ENCODE measurements at regions not wholly inside any gene's neighbourhood (a gene's known extent, or its start where the extent isn't known, plus 50 kb on each side); places are given as distances from the start of the nearest gene placed in this dataset.

DNA sequence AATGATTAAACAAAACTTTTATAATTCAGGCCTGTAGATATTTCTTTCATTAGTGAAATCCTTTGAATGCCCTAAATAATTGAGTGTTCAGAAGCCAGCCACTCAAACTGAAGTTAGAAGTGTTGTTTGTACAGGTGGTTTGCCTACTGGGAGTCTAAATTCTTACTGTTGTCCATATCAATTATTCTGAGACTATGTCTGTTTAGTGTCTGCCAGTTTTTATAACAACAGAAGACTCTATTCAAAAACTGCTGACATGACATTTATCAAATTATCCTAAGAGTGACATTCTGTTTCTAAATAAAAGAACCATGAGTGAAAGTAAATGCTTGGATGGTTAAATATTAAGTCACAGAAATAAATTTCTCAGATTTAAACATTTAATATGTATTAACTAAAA, 375.1 kb downstream of the FAT4 start:
- TF ChIP-seq FOS (IDR thresholded peaks at IDR 0.05; ENCODE audit: borderline replicate concordance, insufficient read depth, low read length): no peak
- TF ChIP-seq EZH2 (IDR thresholded peaks at IDR 0.05; ENCODE audit: borderline replicate concordance, low read depth, low read length, severe bottlenecking): no peak
- no peak for TF ChIP-seq POLR2AphosphoS5 (IDR thresholded peaks at IDR 0.05; ENCODE audit: insufficient read depth, low read depth, low read length)
- TF ChIP-seq POLR2A (IDR thresholded peaks at IDR 0.05; ENCODE audit: low read depth, low read length): no peak
- no peak for TF ChIP-seq GATA2 (IDR thresholded peaks at IDR 0.05; ENCODE audit: insufficient read depth, insufficient read length, low read depth, low read length)
- TF ChIP-seq, protein P1, sequence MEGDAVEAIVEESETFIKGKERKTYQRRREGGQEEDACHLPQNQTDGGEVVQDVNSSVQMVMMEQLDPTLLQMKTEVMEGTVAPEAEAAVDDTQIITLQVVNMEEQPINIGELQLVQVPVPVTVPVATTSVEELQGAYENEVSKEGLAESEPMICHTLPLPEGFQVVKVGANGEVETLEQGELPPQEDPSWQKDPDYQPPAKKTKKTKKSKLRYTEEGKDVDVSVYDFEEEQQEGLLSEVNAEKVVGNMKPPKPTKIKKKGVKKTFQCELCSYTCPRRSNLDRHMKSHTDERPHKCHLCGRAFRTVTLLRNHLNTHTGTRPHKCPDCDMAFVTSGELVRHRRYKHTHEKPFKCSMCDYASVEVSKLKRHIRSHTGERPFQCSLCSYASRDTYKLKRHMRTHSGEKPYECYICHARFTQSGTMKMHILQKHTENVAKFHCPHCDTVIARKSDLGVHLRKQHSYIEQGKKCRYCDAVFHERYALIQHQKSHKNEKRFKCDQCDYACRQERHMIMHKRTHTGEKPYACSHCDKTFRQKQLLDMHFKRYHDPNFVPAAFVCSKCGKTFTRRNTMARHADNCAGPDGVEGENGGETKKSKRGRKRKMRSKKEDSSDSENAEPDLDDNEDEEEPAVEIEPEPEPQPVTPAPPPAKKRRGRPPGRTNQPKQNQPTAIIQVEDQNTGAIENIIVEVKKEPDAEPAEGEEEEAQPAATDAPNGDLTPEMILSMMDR (IDR thresholded peaks at IDR 0.05; ENCODE audit: extremely low read depth in 1 of 2, insufficient read depth in 1 of 2, low read depth in 1 of 2, low read length in 2 of 2): no peak
- ChIA-PET CTCF (no interaction called here), POLR2A (no interaction called here)
- no peak overlapping the region for H3K4me3 ChIP-seq (replicated peaks in 1 of 3; ENCODE audit: insufficient read depth in 1 of 3, low read depth in 1 of 3, low read length in 3 of 3)
- no peak overlapping the region for H2AFZ ChIP-seq (ENCODE audit: low read depth, low read length)
- no peaks in the 10 kb centered on the region for H4K20me1 ChIP-seq (replicated peaks; ENCODE audit: control insufficient read depth, extremely low read depth, insufficient read depth, low read length)
- FAIRE-seq (peak; percentile 31), DNase-seq (ENCODE audit: low read depth, low spot score) (no peak)
- H3K27me3 ChIP-seq (ENCODE audit: control insufficient read depth in 2 of 2, insufficient read depth in 2 of 2, low read length in 2 of 2): no peaks in the 10 kb centered on the region
- intact Hi-C loops (cut with micrococcal nuclease): no loop called here
- no TSS peak for BruUV-seq (replicated peaks)
- H3K9ac ChIP-seq (replicated peaks; ENCODE audit: extremely low read depth, insufficient read depth, low read length): no peak overlapping the region
- no peaks in the 10 kb centered on the region for H3K4me1 ChIP-seq (ENCODE audit: control insufficient read depth, extremely low read depth, insufficient read depth, low read length)
- dilution Hi-C loops (cut with MboI; ENCODE audit: extremely low pct_ligation_motif_present, low sequenced_read_pairs): no loop called here
- H3K9me1 ChIP-seq (replicated peaks; ENCODE audit: control insufficient read depth, extremely low read depth, insufficient read depth, low read length): no peaks in the 10 kb centered on the region
- H3K36me3 ChIP-seq (ENCODE audit: control insufficient read depth in 2 of 2, extremely low read depth in 1 of 2, insufficient read depth in 2 of 2, low read length in 2 of 2): no peaks in the 10 kb centered on the region
- H3K4me2 ChIP-seq (ENCODE audit: insufficient read depth, low read length): no peak overlapping the region
- H3K79me2 ChIP-seq (ENCODE audit: control insufficient read depth, insufficient read depth, low read length): no peaks in the 10 kb centered on the region
- no peaks in the 10 kb centered on the region for H3K9me3 ChIP-seq (replicated peaks; ENCODE audit: control insufficient read depth, insufficient read depth, low read length)
- H3K27ac ChIP-seq (ENCODE audit: insufficient read depth, low read depth, low read length): no peak overlapping the region

DNA sequence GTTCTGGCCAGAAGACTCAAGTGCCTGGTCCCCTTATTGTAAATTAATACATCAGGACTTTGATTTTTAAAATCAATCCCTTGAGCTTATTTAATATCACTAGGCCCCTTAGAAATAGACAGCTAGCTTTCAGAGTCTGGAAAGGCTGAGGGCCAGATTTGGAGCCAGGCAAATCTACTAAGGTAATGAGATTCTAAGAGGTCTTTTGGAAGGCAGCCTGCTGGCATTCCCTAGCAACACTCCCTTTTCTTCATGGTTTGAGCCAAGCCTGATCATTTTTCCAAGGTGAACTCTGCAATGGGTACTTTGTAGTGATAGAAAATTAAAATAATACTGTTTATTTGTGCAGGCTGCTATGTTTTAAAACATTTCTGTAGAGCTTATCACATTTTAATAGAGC, 378.5 kb downstream of the FAT4 start:
- ChIA-PET POLR2A (no interaction called here), CTCF (no interaction called here)
- dilution Hi-C loops (cut with MboI; ENCODE audit: extremely low pct_ligation_motif_present, low sequenced_read_pairs): no loop called here

More for the DNA sequence above, 378.5 kb downstream of the FAT4 start:
- FAIRE-seq: no peak
- Histone ChIP-seq H3K9me3 (replicated peaks; ENCODE audit: control insufficient read depth, insufficient read depth, low read length) (no peaks in the 10 kb centered on the region), H3K27me3 (ENCODE audit: control insufficient read depth in 2 of 2, insufficient read depth in 2 of 2, low read length in 2 of 2) (no peaks in the 10 kb centered on the region), H3K36me3 (ENCODE audit: control insufficient read depth in 2 of 2, extremely low read depth in 1 of 2, insufficient read depth in 2 of 2, low read length in 2 of 2) (no peaks in the 10 kb centered on the region), H2AFZ (ENCODE audit: low read depth, low read length) (no peak overlapping the region), H3K4me2 (ENCODE audit: insufficient read depth, low read length) (no peak overlapping the region), H4K20me1 (replicated peaks; ENCODE audit: control insufficient read depth, extremely low read depth, insufficient read depth, low read length) (no peaks in the 10 kb centered on the region), H3K79me2 (ENCODE audit: control insufficient read depth, insufficient read depth, low read length) (no peaks in the 10 kb centered on the region), H3K27ac (ENCODE audit: insufficient read depth, low read depth, low read length) (no peak overlapping the region), H3K4me1 (ENCODE audit: control insufficient read depth, extremely low read depth, insufficient read depth, low read length) (no peaks in the 10 kb centered on the region), H3K9ac (replicated peaks; ENCODE audit: extremely low read depth, insufficient read depth, low read length) (no peak overlapping the region), H3K4me3 (replicated peaks in 1 of 3; ENCODE audit: insufficient read depth in 1 of 3, low read depth in 1 of 3, low read length in 3 of 3) (no peak overlapping the region), H3K9me1 (replicated peaks; ENCODE audit: control insufficient read depth, extremely low read depth, insufficient read depth, low read length) (no peaks in the 10 kb centered on the region)
- intact Hi-C loops (cut with micrococcal nuclease): no loop called here
- TF ChIP-seq EZH2 (IDR thresholded peaks at IDR 0.05; ENCODE audit: borderline replicate concordance, low read depth, low read length, severe bottlenecking) (no peak), GATA2 (IDR thresholded peaks at IDR 0.05; ENCODE audit: insufficient read depth, insufficient read length, low read depth, low read length) (no peak), POLR2AphosphoS5 (IDR thresholded peaks at IDR 0.05; ENCODE audit: insufficient read depth, low read depth, low read length) (no peak), JUN (IDR thresholded peaks at IDR 0.05; ENCODE audit: borderline replicate concordance, insufficient read depth, insufficient read length, low read depth) (no peak), FOS (IDR thresholded peaks at IDR 0.05; ENCODE audit: borderline replicate concordance, insufficient read depth, low read length) (no peak), POLR2A (IDR thresholded peaks at IDR 0.05; ENCODE audit: low read depth, low read length) (no peak), MYC (IDR thresholded peaks at IDR 0.05; ENCODE audit: low read depth, low read length) (no peak)
- TF ChIP-seq, protein P1 (IDR thresholded peaks at IDR 0.05; ENCODE audit: extremely low read depth in 1 of 2, insufficient read depth in 1 of 2, low read depth in 1 of 2, low read length in 2 of 2): no peak
- TF ChIP-seq, protein P2, sequence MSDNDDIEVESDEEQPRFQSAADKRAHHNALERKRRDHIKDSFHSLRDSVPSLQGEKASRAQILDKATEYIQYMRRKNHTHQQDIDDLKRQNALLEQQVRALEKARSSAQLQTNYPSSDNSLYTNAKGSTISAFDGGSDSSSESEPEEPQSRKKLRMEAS (IDR thresholded peaks at IDR 0.05; ENCODE audit: insufficient read depth, insufficient read length): no peak
- BruUV-seq (replicated peaks): no TSS peak
- no peak for DNase-seq (ENCODE audit: low read depth, low spot score)
